ENCODE measurements at regions not wholly inside any gene's neighbourhood (a gene's known extent, or its start where the extent isn't known, plus 50 kb on each side); places are given as distances from the start of the nearest gene placed in this dataset.

- no peak for DNase-seq
These were observed 1783.6 kb upstream of the FLRT2 start for GRCh38 chr14:83746336-83746735.

DNA sequence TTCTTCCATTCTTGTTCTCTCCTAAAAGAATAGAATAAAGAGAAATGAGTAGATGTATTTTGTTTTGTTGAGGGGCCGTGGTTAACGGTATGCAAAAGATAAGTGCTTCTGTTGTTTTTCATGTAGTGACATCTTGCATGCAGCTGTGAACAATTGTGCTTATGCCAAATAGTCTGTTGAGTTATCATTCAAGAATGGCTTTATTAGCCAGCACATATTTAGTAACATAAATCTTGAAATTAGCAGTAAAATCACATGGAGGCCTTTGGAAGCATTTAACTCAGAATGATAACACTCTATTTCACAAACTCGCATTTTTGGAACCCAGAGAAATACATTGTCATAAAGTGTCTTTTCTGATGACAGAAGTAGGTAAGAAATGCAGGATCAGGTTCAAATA, 1772.0 kb upstream of the FLRT2 start:
- no peak for DNase-seq

- no peak for DNase-seq
These were observed 1765.0 kb upstream of the FLRT2 start for GRCh38 chr14:83764656-83765599.

DNA sequence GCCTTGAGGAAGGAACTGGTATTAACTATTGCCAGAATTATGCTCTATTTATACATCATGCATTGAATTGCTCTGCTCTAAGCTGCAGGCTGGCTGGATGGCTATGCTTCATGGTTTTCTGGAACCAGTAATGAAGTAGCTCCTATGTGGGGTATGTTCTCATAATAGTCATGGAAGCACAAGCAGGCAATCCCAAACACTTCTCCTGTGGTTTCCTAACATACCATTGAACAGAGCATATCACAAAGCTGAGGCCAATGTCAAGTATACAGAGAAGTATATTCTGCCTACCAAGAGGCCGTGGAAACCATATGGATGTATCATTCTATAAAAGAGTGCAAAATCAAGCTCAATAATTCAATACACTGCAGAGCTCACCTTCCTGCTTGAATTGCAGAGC, 1752.4 kb upstream of the FLRT2 start:
- no peak for DNase-seq

- DNase-seq = no peak
These were observed 1750.7 kb upstream of the FLRT2 start for GRCh38 chr14:83779266-83779665.

DNA sequence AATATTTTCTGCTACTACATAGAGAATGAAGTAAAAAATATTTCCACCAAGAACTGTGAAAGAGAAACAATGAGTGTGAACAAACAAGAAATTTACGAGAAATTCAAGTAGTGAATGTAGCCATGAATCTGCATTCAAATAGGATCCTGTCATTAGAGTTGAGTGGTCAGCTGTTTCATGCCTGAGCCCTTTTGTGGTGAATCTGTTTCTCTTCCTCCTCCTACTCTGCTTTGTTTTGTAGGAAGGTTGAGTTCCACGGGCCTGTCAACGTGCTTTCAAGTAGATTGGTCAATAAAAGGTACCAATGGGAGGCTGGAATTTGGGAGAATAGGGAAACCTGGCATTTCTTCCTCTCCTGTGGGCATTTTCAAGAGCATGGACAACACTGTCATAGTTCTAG, 1749.6 kb upstream of the FLRT2 start:
- DNase-seq = no peak

GRCh38 chr14:83798421-83798820, 1731.5 kb upstream of the FLRT2 start:
- no peak for DNase-seq

- no peak for DNase-seq
These were observed 1730.7 kb upstream of the FLRT2 start for GRCh38 chr14:83799233-83799632.

- no peak for DNase-seq
These were observed 1715.0 kb upstream of the FLRT2 start for GRCh38 chr14:83814896-83815295.

GRCh38 chr14:83816761-83817160, 1713.2 kb upstream of the FLRT2 start:
- no peak for DNase-seq

- DNase-seq = no peak
These were observed 1704.1 kb upstream of the FLRT2 start for GRCh38 chr14:83825843-83826242.

GRCh38 chr14:83826838-83827237, 1703.1 kb upstream of the FLRT2 start:
- DNase-seq = no peak

- DNase-seq = no peak
These were observed 1702.6 kb upstream of the FLRT2 start for GRCh38 chr14:83827383-83827782.

DNA sequence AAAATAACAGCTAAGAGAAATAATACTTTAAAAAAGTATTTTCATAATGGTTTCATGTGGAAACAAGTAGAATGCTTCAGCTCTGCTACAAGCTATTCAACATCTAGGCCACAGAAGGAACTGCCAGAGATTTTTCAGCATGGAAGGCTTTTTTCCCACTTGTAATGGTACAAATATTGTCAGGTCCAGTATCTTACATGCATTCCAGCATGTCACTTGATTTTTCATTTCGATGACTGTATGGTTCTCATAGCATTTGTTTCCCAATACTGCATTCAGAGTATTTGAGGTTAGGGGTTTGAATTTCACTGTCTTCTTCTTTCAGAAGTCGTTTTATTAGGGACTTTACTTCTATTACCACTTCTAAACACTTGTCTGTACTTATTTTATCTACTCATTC, 1701.5 kb upstream of the FLRT2 start:
- no peak for DNase-seq

DNA sequence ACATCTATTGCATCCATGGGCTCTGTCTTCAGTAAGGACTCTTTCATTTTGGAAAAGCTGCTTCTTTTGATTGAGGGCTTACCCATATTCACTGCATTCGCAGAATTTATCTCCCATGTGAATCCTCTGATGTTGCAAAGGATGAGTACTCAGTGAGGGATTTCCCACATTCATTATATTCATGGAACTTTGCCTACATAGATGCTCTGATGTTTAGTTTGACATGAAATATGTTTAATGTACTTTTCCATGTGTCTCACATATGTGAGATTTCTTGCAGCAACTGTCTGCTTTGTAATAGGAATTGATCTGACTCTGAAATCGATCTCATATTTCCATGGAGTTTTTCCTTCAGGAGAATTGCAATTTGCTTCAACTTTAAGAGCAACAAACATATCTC, 1699.6 kb upstream of the FLRT2 start:
- DNase-seq = no peak

- DNase-seq = no peak
These were observed 1691.7 kb upstream of the FLRT2 start for GRCh38 chr14:83838226-83838625.

- no peak for DNase-seq
These were observed 1687.4 kb upstream of the FLRT2 start for GRCh38 chr14:83842547-83842946.

DNA sequence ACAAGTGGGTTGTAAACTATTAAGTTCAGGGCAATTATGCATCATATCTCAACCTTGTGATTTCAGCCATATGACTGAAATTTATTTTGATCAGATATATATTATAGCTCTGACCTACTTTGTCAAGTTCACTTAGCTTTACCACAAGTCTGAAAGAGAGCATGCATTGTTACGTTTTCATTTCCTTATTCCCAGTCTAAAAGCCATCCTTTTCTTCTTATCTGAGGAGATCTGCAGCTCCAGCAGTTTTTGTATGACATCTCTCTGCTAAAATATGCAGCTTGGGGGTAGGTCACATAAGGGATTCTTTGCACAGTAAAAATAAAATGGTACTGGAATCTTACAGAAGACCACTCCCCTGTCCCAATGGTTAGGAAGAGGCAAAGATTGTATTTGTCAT, 1682.8 kb upstream of the FLRT2 start:
- DNase-seq = no peak

GRCh38 chr14:83850092-83850491, 1679.9 kb upstream of the FLRT2 start:
- DNase-seq = no peak

GRCh38 chr14:83856334-83856733, 1673.6 kb upstream of the FLRT2 start:
- no peak for DNase-seq

DNA sequence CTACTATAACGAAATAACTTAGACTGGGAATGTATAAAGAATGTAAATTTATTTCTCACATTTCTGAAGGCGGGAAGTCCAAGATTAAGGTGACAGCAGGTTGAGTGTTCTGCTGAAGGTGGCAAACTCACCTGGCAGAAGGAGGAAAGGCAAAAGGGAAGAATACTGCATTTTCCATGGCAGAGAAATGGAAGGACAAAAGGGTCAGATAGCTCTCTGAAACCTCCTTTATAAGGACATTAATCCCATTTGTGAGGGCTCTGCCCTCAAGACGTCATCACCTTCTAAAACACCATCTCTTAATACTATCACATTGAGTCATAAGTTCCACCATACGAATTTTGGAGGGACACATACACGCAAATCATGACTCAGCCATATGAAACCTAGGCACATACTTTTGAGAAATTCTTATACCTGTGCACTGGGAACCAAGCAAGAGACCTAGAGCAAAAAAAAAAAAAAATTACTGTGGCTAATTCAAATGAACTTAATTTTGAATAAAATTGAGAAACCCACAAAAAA, 1669.3 kb upstream of the FLRT2 start:
- no peak for DNase-seq

- no peak for DNase-seq
These were observed 1666.7 kb upstream of the FLRT2 start for GRCh38 chr14:83863042-83863774.

DNA sequence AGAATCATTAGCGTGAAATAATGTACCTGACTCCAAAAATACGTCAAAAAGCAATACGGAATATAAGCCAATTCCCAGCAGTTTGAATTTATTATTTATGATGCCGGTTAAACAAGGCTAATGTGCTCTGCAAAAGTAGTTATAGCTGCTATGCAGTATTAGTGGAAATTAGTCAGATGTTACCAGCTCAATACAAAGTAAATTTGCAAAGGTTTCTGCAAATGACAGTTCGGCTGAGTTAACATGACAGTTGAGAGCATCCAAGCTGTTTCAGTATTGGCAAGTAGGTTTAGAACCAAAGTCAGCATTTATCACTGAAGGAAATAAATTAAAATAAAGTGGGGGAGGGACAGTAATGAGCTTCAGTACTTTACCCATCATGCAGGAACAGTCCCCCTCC, 1665.8 kb upstream of the FLRT2 start:
- DNase-seq = no peak
